Retinal pigment epithelial cell (primary cell): ENCODE measurements at regions not wholly inside any gene's neighbourhood (a gene's known extent, or its start where the extent isn't known, plus 50 kb on each side); places are given as distances from the start of the nearest gene placed in this dataset.

Source experiments
- DNase-seq: peaks from one replicate; pipeline ENCODE4 v3.0.0-alpha.2; 2010; ENCODE audit warnings: low read depth
- H3K4me3 ChIP-seq: 2 replicates; pipeline ENCODE4 v1.5.1; 2011; ENCODE audit warnings: mild to moderate bottlenecking, low read length, control low read depth, moderate library complexity
- TF ChIP-seq, protein P1 (sequence below): conservative IDR thresholded peaks from 2 replicates; pipeline ENCODE4 v1.5.1; 2011; ENCODE audit warnings: low read depth, low read length, control low read depth, inconsistent platforms

DNA sequence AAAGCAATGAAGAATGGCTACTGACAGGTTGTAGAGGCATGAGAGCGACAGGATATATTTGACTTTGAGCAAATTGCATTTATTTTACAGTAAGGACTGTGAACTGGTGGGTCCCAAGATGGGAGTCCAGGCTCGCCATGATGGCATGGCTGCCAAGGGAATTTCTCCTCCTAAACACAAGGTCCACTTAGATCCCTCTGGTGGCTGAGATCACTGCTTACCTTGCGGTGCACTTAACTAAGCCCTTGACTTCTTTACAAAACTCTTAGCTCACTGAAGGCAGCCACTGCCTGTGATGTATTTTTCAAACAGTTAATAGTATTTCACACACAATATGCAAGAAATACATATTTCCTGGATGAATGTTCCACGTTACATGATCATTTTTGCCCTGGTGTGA lies 50.3 kb upstream of the SORBS2 start:
- TF ChIP-seq, protein P1, sequence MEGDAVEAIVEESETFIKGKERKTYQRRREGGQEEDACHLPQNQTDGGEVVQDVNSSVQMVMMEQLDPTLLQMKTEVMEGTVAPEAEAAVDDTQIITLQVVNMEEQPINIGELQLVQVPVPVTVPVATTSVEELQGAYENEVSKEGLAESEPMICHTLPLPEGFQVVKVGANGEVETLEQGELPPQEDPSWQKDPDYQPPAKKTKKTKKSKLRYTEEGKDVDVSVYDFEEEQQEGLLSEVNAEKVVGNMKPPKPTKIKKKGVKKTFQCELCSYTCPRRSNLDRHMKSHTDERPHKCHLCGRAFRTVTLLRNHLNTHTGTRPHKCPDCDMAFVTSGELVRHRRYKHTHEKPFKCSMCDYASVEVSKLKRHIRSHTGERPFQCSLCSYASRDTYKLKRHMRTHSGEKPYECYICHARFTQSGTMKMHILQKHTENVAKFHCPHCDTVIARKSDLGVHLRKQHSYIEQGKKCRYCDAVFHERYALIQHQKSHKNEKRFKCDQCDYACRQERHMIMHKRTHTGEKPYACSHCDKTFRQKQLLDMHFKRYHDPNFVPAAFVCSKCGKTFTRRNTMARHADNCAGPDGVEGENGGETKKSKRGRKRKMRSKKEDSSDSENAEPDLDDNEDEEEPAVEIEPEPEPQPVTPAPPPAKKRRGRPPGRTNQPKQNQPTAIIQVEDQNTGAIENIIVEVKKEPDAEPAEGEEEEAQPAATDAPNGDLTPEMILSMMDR = no peak
- no peak overlapping the region for H3K4me3 ChIP-seq
- no peak for DNase-seq

DNA sequence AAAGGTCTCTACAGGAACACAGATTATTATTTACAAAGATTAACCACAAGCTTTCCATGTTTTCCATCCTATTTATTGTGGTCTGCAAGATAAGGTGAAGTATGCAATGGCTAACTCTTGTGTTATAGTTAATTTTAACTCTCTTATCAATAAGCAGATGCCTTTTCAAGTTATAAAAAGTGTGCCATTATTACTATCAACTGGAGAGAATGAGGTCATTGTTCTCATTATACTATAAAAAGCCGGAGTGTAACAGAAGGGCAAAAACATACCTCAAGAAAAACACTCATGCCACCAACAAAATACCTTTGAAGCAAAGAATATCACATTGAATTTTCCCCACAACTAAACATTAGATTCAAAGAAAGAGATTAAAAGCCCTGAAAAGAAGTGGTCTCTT lies 52.0 kb upstream of the SORBS2 start:
- DNase-seq = no peak

DNA sequence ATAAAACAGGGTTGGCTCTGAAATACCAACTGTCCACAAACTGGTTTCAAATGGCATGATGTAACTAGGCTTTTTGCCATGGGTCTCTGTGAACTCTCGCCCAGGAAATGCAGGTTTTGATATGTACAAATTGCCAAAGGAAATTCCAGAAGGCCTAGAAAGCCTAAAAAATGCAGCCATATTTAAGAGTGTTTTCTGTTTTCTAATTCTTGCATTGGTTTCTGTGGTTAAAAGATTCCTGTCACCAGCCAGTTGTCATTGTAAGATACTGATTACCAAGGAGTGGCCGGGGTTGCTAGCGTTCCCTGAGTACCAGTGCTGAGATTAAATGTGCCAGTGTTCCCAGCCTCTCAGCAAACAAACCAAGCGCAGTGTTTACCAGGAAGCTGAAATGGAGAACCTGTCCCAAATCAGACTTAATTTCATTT lies 53.9 kb upstream of the SORBS2 start:
- no peak for DNase-seq
- TF ChIP-seq, protein P1 = no peak

More for the DNA sequence above, 52.0 kb upstream of the SORBS2 start:
- TF ChIP-seq, protein P1 = no peak
- H3K4me3 ChIP-seq = no peak overlapping the region

DNA sequence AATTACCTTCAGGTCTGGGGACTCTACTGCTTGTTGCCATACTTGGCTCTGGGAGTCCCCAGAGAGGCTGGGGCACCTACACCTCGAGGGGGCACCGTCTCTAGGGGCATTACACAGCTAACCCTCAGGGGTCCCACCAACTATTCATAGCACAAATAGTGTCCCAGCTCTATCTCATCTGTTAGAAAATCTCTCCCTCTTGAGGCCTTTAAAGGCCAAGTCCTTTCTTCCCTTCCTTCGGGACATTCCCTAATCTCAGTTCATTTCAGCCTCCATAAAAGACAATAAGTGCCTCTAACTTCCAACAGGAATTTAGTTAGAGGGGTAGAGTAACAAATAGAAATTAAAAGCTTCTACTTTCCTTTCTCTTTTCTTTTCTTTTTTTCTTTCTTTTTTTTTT lies 55.8 kb upstream of the SORBS2 start:
- no peak for DNase-seq
- TF ChIP-seq, protein P1 = no peak
- H3K4me3 ChIP-seq = no peak overlapping the region

More for the DNA sequence above, 53.9 kb upstream of the SORBS2 start:
- no peak overlapping the region for H3K4me3 ChIP-seq

DNA sequence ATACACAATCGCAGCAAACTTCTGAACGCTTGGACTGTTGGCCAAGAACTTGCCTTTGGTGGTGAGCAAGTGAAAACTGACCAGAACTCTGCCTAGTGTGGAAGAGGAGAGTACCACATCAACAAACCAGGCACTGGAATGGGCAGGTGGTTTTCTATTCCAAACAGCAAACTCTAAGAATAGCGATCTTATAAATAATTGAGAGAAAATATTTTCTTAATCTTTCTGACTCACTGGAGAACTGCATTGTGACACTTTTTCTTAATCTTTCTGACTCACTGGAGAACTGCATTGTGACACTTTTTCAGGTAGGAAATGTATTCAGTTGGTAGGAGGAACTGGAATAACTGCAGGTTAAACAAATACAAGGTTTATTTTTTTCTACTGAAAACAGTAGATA lies 57.0 kb upstream of the SORBS2 start:
- DNase-seq = peak; percentile 61
- H3K4me3 ChIP-seq = no peak overlapping the region
- TF ChIP-seq, protein P1 = no peak

DNA sequence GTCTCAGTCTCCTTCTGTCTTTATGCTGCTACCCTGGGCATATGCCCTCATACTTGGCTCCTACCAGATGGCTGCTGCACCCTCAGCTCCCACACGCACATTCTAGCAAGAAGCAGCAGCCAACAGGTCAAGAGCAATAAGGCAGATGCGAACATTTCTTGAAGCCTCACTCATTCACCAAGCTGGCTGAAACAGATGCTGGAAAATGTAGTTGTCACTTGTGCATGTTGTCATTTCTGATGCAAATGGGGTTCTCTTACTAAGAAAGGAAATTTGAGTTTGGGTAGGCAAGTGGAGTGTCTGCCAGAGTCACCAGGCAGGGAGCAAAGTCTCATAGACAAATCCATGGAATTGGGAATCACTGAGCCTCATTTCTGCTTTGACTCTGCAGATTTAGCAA lies 57.4 kb upstream of the SORBS2 start:
- H3K4me3 ChIP-seq = no peak overlapping the region
- DNase-seq = no peak
- TF ChIP-seq, protein P1 = no peak

DNA sequence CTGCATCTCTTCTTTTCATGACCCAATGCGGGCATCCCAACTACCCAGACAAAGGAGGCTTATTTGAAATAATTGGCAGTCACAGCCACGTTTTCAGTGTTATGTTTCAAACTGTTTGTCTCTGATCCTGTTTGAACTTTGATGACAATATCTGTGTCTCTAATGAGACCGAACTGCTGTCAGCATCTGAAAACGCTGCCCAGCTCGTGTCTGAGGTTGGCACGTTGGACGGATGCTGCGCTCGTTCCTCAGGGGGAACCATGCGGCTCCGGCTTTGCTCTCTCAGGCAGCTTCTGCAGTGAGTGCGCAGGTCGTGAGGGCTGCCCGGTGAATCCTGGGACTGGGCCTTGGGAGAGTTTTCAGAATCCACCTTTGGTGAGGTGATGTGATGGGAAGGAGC lies 58.4 kb upstream of the SORBS2 start:
- DNase-seq = no peak
- no peak overlapping the region for H3K4me3 ChIP-seq
- TF ChIP-seq, protein P1 = no peak
